IPS-18a (cell line): ENCODE measurements at regions not wholly inside any gene's neighbourhood (a gene's known extent, or its start where the extent isn't known, plus 50 kb on each side); places are given as distances from the start of the nearest gene placed in this dataset.

ENCODE experiments used
- H3K27ac ChIP-seq: one replicate; pipeline ENCODE4 v1.5.1; 2013; ENCODE audit warnings: low read length
- H3K27me3 ChIP-seq: one replicate; pipeline ENCODE4 v1.6.1; 2013; ENCODE audit warnings: mild to moderate bottlenecking, low read length; ENCODE audit not compliant: control insufficient read depth, insufficient read depth
- H3K36me3 ChIP-seq: one replicate; pipeline ENCODE4 v1.6.1; 2013; ENCODE audit warnings: low read depth, low read length; ENCODE audit not compliant: control insufficient read depth
- H3K4me1 ChIP-seq: one replicate; pipeline ENCODE4 v1.6.1; 2013; ENCODE audit warnings: low read depth, low read length; ENCODE audit not compliant: control insufficient read depth
- H3K4me3 ChIP-seq: one replicate; pipeline ENCODE4 v1.5.1; 2013; ENCODE audit warnings: low read length
- H3K9ac ChIP-seq: one replicate; pipeline ENCODE4 v1.6.1; 2013; ENCODE audit warnings: mild to moderate bottlenecking, low read length, moderate library complexity
- H3K9me3 ChIP-seq: one replicate; pipeline ENCODE4 v1.6.1; 2013; ENCODE audit warnings: low read depth, low read length; ENCODE audit not compliant: control insufficient read depth

- Histone ChIP-seq H3K4me3 (no peak overlapping the region), H3K27ac (no peak overlapping the region), H3K9ac (no peak overlapping the region), H3K9me3 (peaks cover 7% of the 10 kb centered on the region), H3K36me3 (no peaks in the 10 kb centered on the region), H3K4me1 (no peaks in the 10 kb centered on the region), H3K27me3 (no peaks in the 10 kb centered on the region)
Observed at GRCh38 chr1:238161955-238162354, 271.2 kb upstream of the ZP4 start.

DNA sequence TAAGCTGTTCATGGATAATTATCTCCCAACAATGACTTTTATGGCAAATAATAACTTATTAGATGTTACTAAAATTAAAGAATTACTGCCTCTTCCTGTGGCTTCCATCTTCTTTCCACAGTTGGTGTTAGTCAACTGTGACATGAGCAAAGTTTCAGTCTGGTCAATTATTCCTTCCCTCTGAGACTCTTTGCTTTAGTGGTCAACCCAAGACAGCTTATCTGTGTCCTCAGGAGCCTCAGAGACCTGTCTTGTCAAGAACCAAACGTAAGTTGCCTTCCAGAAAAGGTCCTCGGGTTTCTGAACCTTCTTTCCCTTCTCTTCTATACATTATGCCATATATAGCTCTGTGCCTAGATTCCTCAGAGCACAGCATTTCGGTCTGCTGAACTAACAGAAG lies 263.2 kb upstream of the ZP4 start:
- Histone ChIP-seq H3K27ac (no peak overlapping the region), H3K4me1 (no peaks in the 10 kb centered on the region), H3K27me3 (no peaks in the 10 kb centered on the region), H3K9ac (no peak overlapping the region), H3K36me3 (no peaks in the 10 kb centered on the region), H3K4me3 (no peak overlapping the region), H3K9me3 (no peaks in the 10 kb centered on the region)

- Histone ChIP-seq H3K27ac (no peak overlapping the region), H3K4me1 (no peaks in the 10 kb centered on the region), H3K36me3 (no peaks in the 10 kb centered on the region), H3K9me3 (no peaks in the 10 kb centered on the region), H3K27me3 (no peaks in the 10 kb centered on the region), H3K4me3 (no peak overlapping the region), H3K9ac (no peak overlapping the region)
Observed at GRCh38 chr1:238153253-238153652, 262.5 kb upstream of the ZP4 start.

GRCh38 chr1:238152119-238152518 lies 261.4 kb upstream of the ZP4 start:
- H3K4me3 ChIP-seq: no peak overlapping the region
- no peaks in the 10 kb centered on the region for H3K36me3 ChIP-seq
- H3K9me3 ChIP-seq: no peaks in the 10 kb centered on the region
- no peaks in the 10 kb centered on the region for H3K27me3 ChIP-seq
- H3K9ac ChIP-seq: no peak overlapping the region
- H3K4me1 ChIP-seq: no peaks in the 10 kb centered on the region
- H3K27ac ChIP-seq: no peak overlapping the region

- H3K9ac ChIP-seq: no peak overlapping the region
- H3K36me3 ChIP-seq: no peaks in the 10 kb centered on the region
- no peaks in the 10 kb centered on the region for H3K4me1 ChIP-seq
- H3K27ac ChIP-seq: no peak overlapping the region
- no peaks in the 10 kb centered on the region for H3K9me3 ChIP-seq
- no peaks in the 10 kb centered on the region for H3K27me3 ChIP-seq
- no peak overlapping the region for H3K4me3 ChIP-seq
Observed at GRCh38 chr1:238143038-238143437, 252.3 kb upstream of the ZP4 start.

DNA sequence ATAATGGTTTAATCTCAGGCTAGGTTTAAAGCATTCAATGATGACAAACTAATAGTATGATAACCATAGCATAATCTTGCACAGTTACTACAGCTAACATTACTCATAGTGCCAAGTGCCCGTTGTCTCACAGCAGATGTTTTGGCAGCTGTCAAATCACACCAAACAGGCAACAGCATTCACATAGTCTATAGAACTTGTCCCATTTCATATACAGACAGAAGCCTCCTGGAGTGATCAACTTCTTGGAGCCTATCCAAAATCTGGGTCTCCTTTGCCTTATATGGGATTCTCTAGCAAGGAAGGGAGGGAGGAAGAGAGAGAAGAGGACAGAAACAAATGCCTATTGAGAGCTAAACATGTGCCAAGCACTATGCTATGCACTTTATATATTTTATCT lies 250.6 kb upstream of the ZP4 start:
- Histone ChIP-seq H3K4me3 (no peak overlapping the region), H3K4me1 (no peaks in the 10 kb centered on the region), H3K27ac (no peak overlapping the region), H3K9ac (no peak overlapping the region), H3K9me3 (no peaks in the 10 kb centered on the region), H3K36me3 (no peaks in the 10 kb centered on the region), H3K27me3 (no peaks in the 10 kb centered on the region)

- Histone ChIP-seq H3K27ac (no peak overlapping the region), H3K36me3 (no peaks in the 10 kb centered on the region), H3K4me3 (no peak overlapping the region), H3K9ac (no peak overlapping the region), H3K9me3 (no peaks in the 10 kb centered on the region), H3K27me3 (no peaks in the 10 kb centered on the region), H3K4me1 (no peaks in the 10 kb centered on the region)
Observed at GRCh38 chr1:238139713-238140112, 249.0 kb upstream of the ZP4 start.

GRCh38 chr1:238138059-238138626 lies 247.4 kb upstream of the ZP4 start:
- no peaks in the 10 kb centered on the region for H3K36me3 ChIP-seq
- no peaks in the 10 kb centered on the region for H3K27me3 ChIP-seq
- H3K9me3 ChIP-seq: no peaks in the 10 kb centered on the region
- no peak overlapping the region for H3K27ac ChIP-seq
- H3K4me3 ChIP-seq: no peak overlapping the region
- H3K9ac ChIP-seq: no peak overlapping the region
- no peaks in the 10 kb centered on the region for H3K4me1 ChIP-seq

- Histone ChIP-seq H3K4me1 (no peaks in the 10 kb centered on the region), H3K9me3 (no peaks in the 10 kb centered on the region), H3K4me3 (no peak overlapping the region), H3K27me3 (no peaks in the 10 kb centered on the region), H3K36me3 (no peaks in the 10 kb centered on the region), H3K27ac (no peak overlapping the region), H3K9ac (no peak overlapping the region)
Observed at GRCh38 chr1:238135708-238136664, 245.3 kb upstream of the ZP4 start.

GRCh38 chr1:238129677-238130076 lies 239.0 kb upstream of the ZP4 start:
- Histone ChIP-seq H3K4me3 (no peak overlapping the region), H3K27me3 (no peaks in the 10 kb centered on the region), H3K4me1 (peaks cover 12% of the 10 kb centered on the region), H3K36me3 (no peaks in the 10 kb centered on the region), H3K27ac (no peak overlapping the region), H3K9ac (no peak overlapping the region), H3K9me3 (no peaks in the 10 kb centered on the region)

- Histone ChIP-seq H3K9me3 (no peaks in the 10 kb centered on the region), H3K9ac (no peak overlapping the region), H3K27ac (no peak overlapping the region), H3K4me1 (no peaks in the 10 kb centered on the region), H3K36me3 (no peaks in the 10 kb centered on the region), H3K27me3 (no peaks in the 10 kb centered on the region), H3K4me3 (no peak overlapping the region)
Observed at GRCh38 chr1:238123201-238123600, 232.5 kb upstream of the ZP4 start.

- H3K36me3 ChIP-seq: no peaks in the 10 kb centered on the region
- no peaks in the 10 kb centered on the region for H3K9me3 ChIP-seq
Observed at GRCh38 chr1:238119861-238120260, 229.1 kb upstream of the ZP4 start.

More at GRCh38 chr1:238119861-238120260, 229.1 kb upstream of the ZP4 start:
- H3K27ac ChIP-seq: no peak overlapping the region
- peaks cover 11% of the 10 kb centered on the region for H3K4me1 ChIP-seq
- H3K27me3 ChIP-seq: no peaks in the 10 kb centered on the region
- H3K9ac ChIP-seq: no peak overlapping the region
- H3K4me3 ChIP-seq: no peak overlapping the region
